Loucy (cell line): ENCODE measurements at regions not wholly inside any gene's neighbourhood (a gene's known extent, or its start where the extent isn't known, plus 50 kb on each side); places are given as distances from the start of the nearest gene placed in this dataset.
"Not testable (repeated sequence)": the region's sequence is repeated elsewhere in the genome, so short reads cannot be mapped to it uniquely, and the experiment has no call there.

ENCODE experiments used
- H2AFZ ChIP-seq: fragments of 200-600 bp; sonication (generic); 2 replicates; pipeline ENCODE4 v1.6.0; 2016; ENCODE audit warnings: antibody characterized with exemption, mild to moderate bottlenecking, low read length, moderate library complexity
- H3F3A ChIP-seq: fragments of 200-600 bp; 2 replicates; pipeline ENCODE4 v1.6.0; 2016; ENCODE audit warnings: antibody characterized with exemption, low read depth, mild to moderate bottlenecking
- H3K27me3 ChIP-seq: fragments of 200-600 bp; sonication (generic); 2 replicates; pipeline ENCODE4 v1.6.1; 2014; ENCODE audit warnings: low read length, mild to moderate bottlenecking; ENCODE audit not compliant: insufficient read depth, poor library complexity, severe bottlenecking
- H3K36me3 ChIP-seq: fragments of 200-600 bp; sonication (generic); 2 replicates; pipeline ENCODE4 v1.6.1; 2016; ENCODE audit warnings: low read length; ENCODE audit not compliant: insufficient read depth
- H3K4me1 ChIP-seq: fragments of 200-600 bp; sonication (generic); 2 replicates; pipeline ENCODE4 v1.5.1; 2014; ENCODE audit warnings: low read length, mild to moderate bottlenecking; ENCODE audit not compliant: insufficient read depth, poor library complexity, severe bottlenecking
- H3K4me2 ChIP-seq: fragments of 200-600 bp; sonication (generic); 2 replicates; pipeline ENCODE4 v1.6.0; 2014; ENCODE audit warnings: antibody characterized with exemption, low read length, low read depth, mild to moderate bottlenecking; ENCODE audit not compliant: poor library complexity, severe bottlenecking
- H3K4me3 ChIP-seq: fragments of 200-600 bp; sonication (generic); 2 replicates; pipeline ENCODE4 v1.5.1; 2014; ENCODE audit warnings: low read length, mild to moderate bottlenecking, mixed read lengths; ENCODE audit not compliant: poor library complexity, severe bottlenecking
- H3K79me2 ChIP-seq: fragments of 200-600 bp; sonication (generic); 2 replicates; pipeline ENCODE4 v1.6.1; 2014; ENCODE audit warnings: low read length; ENCODE audit not compliant: insufficient read depth
- H3K9ac ChIP-seq: fragments of 200-600 bp; sonication (generic); 2 replicates; pipeline ENCODE4 v1.6.0; 2014; ENCODE audit warnings: mild to moderate bottlenecking, low read depth, low read length, moderate library complexity; ENCODE audit not compliant: poor library complexity, severe bottlenecking
- H3K9me2 ChIP-seq: fragments of 200-600 bp; sonication (generic); replicated peaks from 2 replicates; pipeline ENCODE4 v1.6.1; 2016; ENCODE audit warnings: low read depth, low read length, mixed read lengths
- H3K9me3 ChIP-seq: fragments of 200-600 bp; sonication (generic); 2 replicates; pipeline ENCODE4 v1.6.1; 2014; ENCODE audit warnings: mild to moderate bottlenecking, antibody characterized with exemption, low read length, low read depth; ENCODE audit not compliant: insufficient read depth
- H4K20me1 ChIP-seq: fragments of 200-600 bp; sonication (generic); 2 replicates; pipeline ENCODE4 v1.6.0; 2014; ENCODE audit warnings: antibody characterized with exemption, low read length, mild to moderate bottlenecking; ENCODE audit not compliant: insufficient read depth, poor library complexity, severe bottlenecking
- EZH2phosphoT487 ChIP-seq: fragments of 200-600 bp; IDR thresholded peaks from 2 replicates; pipeline ENCODE4 v1.6.1; 2018; ENCODE audit warnings: antibody characterized with exemption, mild to moderate bottlenecking, moderate library complexity, borderline replicate concordance
- TF ChIP-seq, protein P1 (sequence below): fragments of 200-600 bp; sonication (generic); conservative IDR thresholded peaks from 2 replicates; pipeline ENCODE4 v1.5.1; 2014; ENCODE audit warnings: mild to moderate bottlenecking, antibody characterized with exemption, low read length

DNA sequence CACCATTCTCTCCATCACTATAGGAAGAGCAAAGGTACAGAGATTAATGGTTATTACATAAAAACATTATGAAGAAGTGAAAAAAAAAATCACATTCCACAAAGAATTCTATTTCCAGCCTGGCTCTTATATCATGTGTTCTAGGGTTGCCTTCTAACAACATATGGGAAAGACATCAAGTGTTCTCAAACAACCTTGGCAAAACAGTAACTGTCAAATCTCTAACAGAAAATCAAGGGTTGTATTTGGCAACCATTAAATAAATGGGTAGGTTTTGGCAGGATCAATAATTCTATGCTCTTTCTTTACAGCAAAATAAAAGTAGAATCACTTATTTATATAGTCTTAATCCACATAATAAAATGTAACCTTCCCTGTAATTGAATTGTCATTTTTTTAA lies 728.9 kb downstream of the MAT2B start:
- Histone ChIP-seq H3K9me2 (no peaks in the 10 kb centered on the region), H3F3A (no peaks in the 10 kb centered on the region), H3K4me1 (no peaks in the 10 kb centered on the region), H3K9me3 (no peaks in the 10 kb centered on the region), H3K79me2 (no peaks in the 10 kb centered on the region), H2AFZ (no peak overlapping the region), H3K9ac (no peak overlapping the region), H3K36me3 (no peaks in the 10 kb centered on the region), H3K4me2 (no peak overlapping the region), H3K4me3 (no peak overlapping the region), H3K27me3 (no peaks in the 10 kb centered on the region), H4K20me1 (no peaks in the 10 kb centered on the region)
- TF ChIP-seq, protein P1, sequence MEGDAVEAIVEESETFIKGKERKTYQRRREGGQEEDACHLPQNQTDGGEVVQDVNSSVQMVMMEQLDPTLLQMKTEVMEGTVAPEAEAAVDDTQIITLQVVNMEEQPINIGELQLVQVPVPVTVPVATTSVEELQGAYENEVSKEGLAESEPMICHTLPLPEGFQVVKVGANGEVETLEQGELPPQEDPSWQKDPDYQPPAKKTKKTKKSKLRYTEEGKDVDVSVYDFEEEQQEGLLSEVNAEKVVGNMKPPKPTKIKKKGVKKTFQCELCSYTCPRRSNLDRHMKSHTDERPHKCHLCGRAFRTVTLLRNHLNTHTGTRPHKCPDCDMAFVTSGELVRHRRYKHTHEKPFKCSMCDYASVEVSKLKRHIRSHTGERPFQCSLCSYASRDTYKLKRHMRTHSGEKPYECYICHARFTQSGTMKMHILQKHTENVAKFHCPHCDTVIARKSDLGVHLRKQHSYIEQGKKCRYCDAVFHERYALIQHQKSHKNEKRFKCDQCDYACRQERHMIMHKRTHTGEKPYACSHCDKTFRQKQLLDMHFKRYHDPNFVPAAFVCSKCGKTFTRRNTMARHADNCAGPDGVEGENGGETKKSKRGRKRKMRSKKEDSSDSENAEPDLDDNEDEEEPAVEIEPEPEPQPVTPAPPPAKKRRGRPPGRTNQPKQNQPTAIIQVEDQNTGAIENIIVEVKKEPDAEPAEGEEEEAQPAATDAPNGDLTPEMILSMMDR = no peak

DNA sequence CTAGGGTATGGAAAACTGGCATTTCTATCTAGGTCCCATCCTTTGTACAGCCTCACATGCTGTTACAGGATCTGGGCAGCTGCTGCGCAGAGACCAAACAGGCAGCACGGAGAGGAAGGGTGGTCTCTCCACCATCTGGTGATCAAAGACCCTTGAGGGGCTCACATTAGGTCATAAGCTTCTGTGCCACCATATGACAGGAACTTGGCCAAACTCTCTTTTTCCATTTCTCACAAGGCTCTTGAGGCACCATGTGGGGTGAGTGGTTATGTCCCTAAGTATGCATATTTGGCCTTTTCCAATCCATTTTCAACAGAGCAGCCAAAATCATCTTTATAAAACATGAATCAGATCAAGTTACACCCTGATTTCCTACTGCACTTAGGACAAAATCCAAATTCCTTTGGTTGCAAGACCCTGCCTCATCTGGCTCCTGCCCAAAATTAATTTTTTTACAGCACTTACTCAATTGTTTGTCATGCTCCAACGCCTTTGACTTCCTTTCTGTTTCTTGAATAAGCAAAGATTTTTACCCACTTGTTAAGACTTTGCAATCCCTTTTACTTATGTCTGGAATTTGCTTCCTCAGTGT lies 730.0 kb downstream of the MAT2B start:
- no peak overlapping the region for H2AFZ ChIP-seq
- no peak overlapping the region for H3K4me3 ChIP-seq
- no peaks in the 10 kb centered on the region for H3F3A ChIP-seq
- no peaks in the 10 kb centered on the region for H3K79me2 ChIP-seq
- no peak for TF ChIP-seq EZH2phosphoT487
- TF ChIP-seq, protein P1 = no peak
- no peaks in the 10 kb centered on the region for H3K9me3 ChIP-seq
- H4K20me1 ChIP-seq = no peaks in the 10 kb centered on the region
- no peak overlapping the region for H3K9ac ChIP-seq
- no peaks in the 10 kb centered on the region for H3K4me1 ChIP-seq
- H3K27me3 ChIP-seq = no peaks in the 10 kb centered on the region
- H3K9me2 ChIP-seq = no peaks in the 10 kb centered on the region
- H3K36me3 ChIP-seq = no peaks in the 10 kb centered on the region
- H3K4me2 ChIP-seq = no peak overlapping the region

DNA sequence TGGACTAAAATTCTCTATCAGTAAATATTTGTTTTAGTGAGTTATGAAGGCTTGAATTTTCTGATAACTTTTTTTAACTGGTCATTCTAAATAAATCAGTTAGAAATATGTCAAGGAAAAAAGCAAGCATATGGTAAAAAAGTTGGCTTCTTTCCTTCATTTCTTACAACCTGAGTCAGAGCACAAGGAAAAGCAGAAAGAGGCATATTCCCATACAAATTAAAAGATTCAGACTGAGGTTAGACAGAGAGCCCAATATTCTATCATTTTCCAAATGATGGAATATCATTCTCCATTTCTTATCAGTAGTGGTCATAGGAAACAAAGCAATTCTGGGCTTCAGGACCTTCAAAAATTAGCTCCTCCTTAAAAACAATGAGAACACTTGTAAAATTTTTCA lies 732.1 kb downstream of the MAT2B start:
- Histone ChIP-seq H3K27me3 (no peaks in the 10 kb centered on the region), H3K4me2 (no peak overlapping the region), H3K9me3 (no peaks in the 10 kb centered on the region), H3K9me2 (no peaks in the 10 kb centered on the region), H4K20me1 (no peaks in the 10 kb centered on the region), H3K36me3 (no peaks in the 10 kb centered on the region), H3K79me2 (no peaks in the 10 kb centered on the region), H3K4me3 (no peak overlapping the region), H2AFZ (no peak overlapping the region), H3K4me1 (no peaks in the 10 kb centered on the region), H3K9ac (no peak overlapping the region), H3F3A (no peaks in the 10 kb centered on the region)
- TF ChIP-seq, protein P1 = no peak
- TF ChIP-seq EZH2phosphoT487 = no peak

DNA sequence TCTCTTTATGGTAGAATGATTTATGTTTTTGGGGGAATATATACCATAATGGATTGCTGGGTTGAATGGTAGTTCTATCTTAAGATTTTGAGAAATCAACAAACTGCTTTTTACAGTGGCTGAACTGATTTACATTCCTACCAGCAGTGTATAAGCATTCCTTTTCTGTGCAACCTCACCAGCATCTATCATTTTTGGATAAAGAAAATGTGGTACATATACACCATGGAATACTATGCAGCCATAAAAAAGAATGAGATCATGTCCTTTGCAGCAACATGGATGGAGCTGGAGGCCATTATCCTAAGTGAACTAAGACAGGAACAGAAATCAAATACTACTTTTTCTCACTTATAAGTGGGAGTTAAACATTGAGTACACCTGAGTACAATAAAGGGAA lies 746.4 kb downstream of the MAT2B start:
- H3K4me3 ChIP-seq, H3K9ac ChIP-seq: not testable (repeated sequence)

More for the DNA sequence above, 746.4 kb downstream of the MAT2B start:
- H3K4me2 ChIP-seq, H3K4me1 ChIP-seq, H3K27me3 ChIP-seq, H3K9me3 ChIP-seq, H2AFZ ChIP-seq, H3K79me2 ChIP-seq, H3K36me3 ChIP-seq, H3F3A ChIP-seq, H4K20me1 ChIP-seq, H3K9me2 ChIP-seq: not testable (repeated sequence)
